H54 (cell line): ENCODE measurements at regions not wholly inside any gene's neighbourhood (a gene's known extent, or its start where the extent isn't known, plus 50 kb on each side); places are given as distances from the start of the nearest gene placed in this dataset.

Experiments
- DNase-seq: peaks from one replicate; pipeline ENCODE4 v3.0.0; 2011; ENCODE audit warnings: low spot score, mixed read lengths; ENCODE audit not compliant: insufficient read length
- FAIRE-seq: peaks from 3 replicates; lab custom pipeline; 2011; peaks lifted over from hg19 to GRCh38; lab: Jason Lieb, UNC
- POLR2A ChIP-seq: IDR thresholded peaks from 2 replicates; pipeline ENCODE4 v1.6.1; 2011; ENCODE audit warnings: low read depth, mild to moderate bottlenecking, low read length

GRCh38 chr2:47650001-47650535, 79.3 kb upstream of the KCNK12 start:
- no peak for TF ChIP-seq POLR2A
- DNase-seq (no peak), FAIRE-seq (no peak)

- no peak for TF ChIP-seq POLR2A
- DNase-seq = no peak
- FAIRE-seq = no peak
Measured at GRCh38 chr2:47645246-47645645, 74.5 kb upstream of the KCNK12 start.

DNA sequence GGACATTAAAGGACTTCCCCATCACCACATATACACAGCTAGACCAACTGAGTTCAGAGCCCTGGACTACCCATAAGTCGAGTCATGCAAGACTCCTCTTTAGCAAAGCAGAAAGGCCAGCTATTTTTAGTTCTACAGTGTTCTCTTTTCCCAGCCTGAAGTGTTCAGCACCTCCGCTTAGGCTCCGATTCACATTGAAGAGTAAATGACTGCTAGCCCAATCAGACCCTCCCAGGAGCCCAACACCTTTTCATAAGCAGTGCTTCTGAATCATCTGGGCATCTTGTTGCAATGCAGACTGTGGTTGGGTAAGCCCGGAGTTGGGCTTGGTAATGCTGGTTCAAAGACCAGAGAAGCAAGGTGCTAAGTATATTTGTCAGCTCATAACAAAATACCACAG, 73.6 kb upstream of the KCNK12 start:
- no peak for TF ChIP-seq POLR2A
- FAIRE-seq (no peak), DNase-seq (no peak)

- DNase-seq (no peak), FAIRE-seq (no peak)
- TF ChIP-seq POLR2A = no peak
Measured at GRCh38 chr2:47641366-47641765, 70.6 kb upstream of the KCNK12 start.

- no peak for DNase-seq
- FAIRE-seq = no peak
- no peak for TF ChIP-seq POLR2A
Measured at GRCh38 chr2:47640356-47640755, 69.6 kb upstream of the KCNK12 start.

- DNase-seq = no peak
- no peak for TF ChIP-seq POLR2A
- FAIRE-seq = no peak
Measured at GRCh38 chr2:47639467-47639866, 68.7 kb upstream of the KCNK12 start.

- TF ChIP-seq POLR2A = no peak
- FAIRE-seq (no peak), DNase-seq (no peak)
Measured at GRCh38 chr2:47638430-47638829, 67.6 kb upstream of the KCNK12 start.

GRCh38 chr2:47636596-47637264, 65.9 kb upstream of the KCNK12 start:
- no peak for FAIRE-seq
- TF ChIP-seq POLR2A = no peak
- DNase-seq = no peak

- DNase-seq (no peak), FAIRE-seq (no peak)
- no peak for TF ChIP-seq POLR2A
Measured at GRCh38 chr2:47636176-47636575, 65.4 kb upstream of the KCNK12 start.

DNA sequence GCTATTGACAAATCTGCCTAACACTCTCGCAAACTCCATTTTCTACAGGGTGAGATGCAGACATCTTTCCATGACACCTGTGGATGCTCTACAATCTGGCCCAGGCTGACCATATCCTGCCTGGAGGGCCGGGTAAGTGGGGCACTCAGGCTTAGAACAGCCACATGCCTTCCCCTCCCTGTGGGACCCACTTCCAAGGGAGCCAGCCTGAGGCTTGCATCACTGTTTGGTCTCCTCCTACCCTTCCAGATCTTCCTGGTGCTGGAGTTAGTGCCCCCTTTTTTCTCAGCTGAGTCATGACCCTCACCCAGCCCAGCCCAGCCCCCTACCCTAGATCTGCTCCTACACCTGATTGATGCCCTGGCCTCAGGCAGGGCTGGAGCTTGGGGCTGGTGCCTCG, 62.0 kb upstream of the KCNK12 start:
- no peak for TF ChIP-seq POLR2A
- DNase-seq (no peak), FAIRE-seq (no peak)

GRCh38 chr2:47631792-47632398, 61.1 kb upstream of the KCNK12 start:
- FAIRE-seq = no peak
- peak; percentile 99 for DNase-seq
- no peak for TF ChIP-seq POLR2A

- no peak for TF ChIP-seq POLR2A
- DNase-seq = no peak
- no peak for FAIRE-seq
Measured at GRCh38 chr2:47631306-47631705, 60.5 kb upstream of the KCNK12 start.

- FAIRE-seq = no peak
- no peak for DNase-seq
Measured at GRCh38 chr2:47629501-47630460, 59.0 kb upstream of the KCNK12 start.

DNA sequence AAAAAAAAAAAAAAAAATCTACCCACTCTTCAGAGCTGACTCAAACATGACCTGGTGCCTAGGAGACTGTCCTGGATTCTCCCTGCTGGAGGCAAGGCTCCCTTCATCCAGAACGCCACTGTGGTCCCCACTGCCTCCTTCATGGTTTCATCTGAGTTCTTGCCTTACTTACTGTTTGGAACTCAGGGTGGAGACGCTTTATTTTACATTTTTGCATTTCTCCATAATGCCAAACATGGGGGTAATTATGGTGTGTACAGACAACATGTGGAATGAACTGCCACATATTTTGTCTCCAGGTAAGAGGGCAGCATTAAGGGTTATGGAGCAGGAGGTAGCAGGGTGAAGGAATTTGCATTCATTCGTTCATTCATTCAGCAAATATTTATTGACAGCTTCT, 58.1 kb upstream of the KCNK12 start:
- FAIRE-seq (no peak), DNase-seq (no peak)
- no peak for TF ChIP-seq POLR2A

More at GRCh38 chr2:47629501-47630460, 59.0 kb upstream of the KCNK12 start:
- TF ChIP-seq POLR2A = no peak
